Ishikawa (cell line): ENCODE measurements at regions not wholly inside any gene's neighbourhood (a gene's known extent, or its start where the extent isn't known, plus 50 kb on each side); places are given as distances from the start of the nearest gene placed in this dataset.

ENCODE experiments used
- EGR1 ChIP-seq: IDR thresholded peaks from 2 replicates; pipeline ENCODE4 v1.6.1; 2012
- EP300 ChIP-seq: IDR thresholded peaks from 2 replicates; pipeline ENCODE4 v1.6.1; 2012; ENCODE audit warnings: borderline replicate concordance
- FOXM1 ChIP-seq: IDR thresholded peaks from 2 replicates; pipeline ENCODE4 v1.6.1; 2012; ENCODE audit warnings: low read depth, borderline replicate concordance
- TCF12 ChIP-seq: IDR thresholded peaks from 2 replicates; pipeline ENCODE4 v1.6.1; 2012; ENCODE audit warnings: low read depth
- TEAD4 ChIP-seq: IDR thresholded peaks from 2 replicates; pipeline ENCODE4 v1.6.1; 2012

- TF ChIP-seq FOXM1 = no peak
- no peak for TF ChIP-seq TEAD4
- no peak for TF ChIP-seq EGR1
- TF ChIP-seq EP300 = no peak
- no peak for TF ChIP-seq TCF12
Observed at GRCh38 chr11:107071129-107071528, 52.9 kb upstream of the GUCY1A2 start.
